Lower leg skin (tissue), 3 donors: ENCODE measurements at regions not wholly inside any gene's neighbourhood (a gene's known extent, or its start where the extent isn't known, plus 50 kb on each side); places are given as distances from the start of the nearest gene placed in this dataset.

Source experiments
- CTCF ChIP-seq, 3 donors: fragments of 450-650 bp; IDR thresholded peaks; one replicate each; pipeline ENCODE4 v1.5.1; 2016; ENCODE audit warnings: antibody characterized with exemption in 3 of 3, mild to moderate bottlenecking in 3 of 3, moderate library complexity in 2 of 3
- POLR2A ChIP-seq, 2 donors: fragments of 450-650 bp; IDR thresholded peaks; one replicate each; pipeline ENCODE4 v1.6.1; 2016 to 2017; ENCODE audit warnings: antibody characterized with exemption in 2 of 2, mild to moderate bottlenecking in 1 of 2, moderate library complexity in 1 of 2

DNA sequence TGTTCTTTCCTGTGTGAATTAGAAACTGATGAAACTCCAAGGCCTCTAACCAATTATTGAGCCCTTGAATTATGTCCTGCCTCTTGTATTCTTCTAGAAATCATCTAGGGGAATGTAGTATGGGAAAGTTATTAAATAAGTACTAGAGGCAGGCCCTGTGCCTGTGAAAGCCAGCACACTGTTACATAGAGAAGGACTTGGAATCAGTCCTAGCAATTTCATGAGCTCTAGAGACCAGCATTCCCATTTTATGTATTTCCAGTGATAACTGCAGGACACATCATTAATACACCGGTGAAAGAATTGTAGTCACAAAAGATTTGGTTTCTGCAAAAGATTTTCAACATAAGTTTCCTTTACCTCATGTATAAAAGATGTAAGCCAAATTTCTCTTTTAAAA lies 168.5 kb upstream of the VLDLR start:
- no peak for TF ChIP-seq CTCF (IDR thresholded peaks at IDR 0.05)
- no peak for TF ChIP-seq POLR2A (IDR thresholded peaks at IDR 0.05)
